ENCODE measurements at regions not wholly inside any gene's neighbourhood (a gene's known extent, or its start where the extent isn't known, plus 50 kb on each side); places are given as distances from the start of the nearest gene placed in this dataset.

- no peak overlapping the region for H3K27ac ChIP-seq (ENCODE audit: low read length)
- no peak overlapping the region for H2AFZ ChIP-seq (ENCODE audit: low read depth, low read length)
- H3K79me2 ChIP-seq (replicated peaks; ENCODE audit: insufficient read depth, low read length): no peaks in the 10 kb centered on the region
- H3K9me2 ChIP-seq (ENCODE audit: insufficient read depth, low read length): no peaks in the 10 kb centered on the region
- no peaks in the 10 kb centered on the region for H3K27me3 ChIP-seq (ENCODE audit: insufficient read depth, low read depth, low read length)
- no peak for TF ChIP-seq EP300 (conservative IDR thresholded peaks at IDR 0.05; ENCODE audit: poor library complexity, severe bottlenecking)
- no peak for TF ChIP-seq REST (IDR thresholded peaks at IDR 0.05; ENCODE audit: borderline replicate concordance)
- no peaks in the 10 kb centered on the region for H4K20me1 ChIP-seq (ENCODE audit: insufficient read depth)
- no peak overlapping the region for H3K4me3 ChIP-seq (ENCODE audit: low read length)
- no peak overlapping the region for H3K4me2 ChIP-seq (ENCODE audit: low read length)
- H3K9ac ChIP-seq (ENCODE audit: low read length): no peak overlapping the region
- H3K36me3 ChIP-seq (ENCODE audit: insufficient read depth, low read length): no peaks in the 10 kb centered on the region
- no peaks in the 10 kb centered on the region for H3F3A ChIP-seq (ENCODE audit: insufficient read depth, low read length, poor library complexity, severe bottlenecking)
- H3K9me3 ChIP-seq (ENCODE audit: low read length): no peaks in the 10 kb centered on the region
These were observed 73.0 kb upstream of the SHISAL1 start for GRCh38 chr22:44385781-44386180.

GRCh38 chr22:44385296-44385610, 72.5 kb upstream of the SHISAL1 start:
- Histone ChIP-seq H3K27me3 (ENCODE audit: insufficient read depth, low read depth, low read length) (no peaks in the 10 kb centered on the region), H3K36me3 (ENCODE audit: insufficient read depth, low read length) (no peaks in the 10 kb centered on the region), H3K9ac (ENCODE audit: low read length) (no peak overlapping the region), H3K27ac (ENCODE audit: low read length) (no peak overlapping the region), H3F3A (ENCODE audit: insufficient read depth, low read length, poor library complexity, severe bottlenecking) (no peaks in the 10 kb centered on the region), H2AFZ (ENCODE audit: low read depth, low read length) (no peak overlapping the region), H3K79me2 (replicated peaks; ENCODE audit: insufficient read depth, low read length) (no peaks in the 10 kb centered on the region), H3K9me3 (ENCODE audit: low read length) (no peaks in the 10 kb centered on the region), H4K20me1 (ENCODE audit: insufficient read depth) (no peaks in the 10 kb centered on the region), H3K9me2 (ENCODE audit: insufficient read depth, low read length) (no peaks in the 10 kb centered on the region), H3K4me3 (ENCODE audit: low read length) (no peak overlapping the region), H3K4me2 (ENCODE audit: low read length) (no peak overlapping the region)
- TF ChIP-seq POLR2AphosphoS5 (IDR thresholded peaks at IDR 0.05) (no peak), REST (IDR thresholded peaks at IDR 0.05; ENCODE audit: borderline replicate concordance) (no peak), EP300 (conservative IDR thresholded peaks at IDR 0.05; ENCODE audit: poor library complexity, severe bottlenecking) (no peak), MXI1 (conservative IDR thresholded peaks at IDR 0.05; ENCODE audit: poor library complexity, severe bottlenecking) (no peak), SMC3 (conservative IDR thresholded peaks at IDR 0.05; ENCODE audit: poor library complexity) (no peak), CTCF (IDR thresholded peaks at IDR 0.05; ENCODE audit: poor library complexity, severe bottlenecking) (no peak), EZH2 (IDR thresholded peaks at IDR 0.05; ENCODE audit: borderline replicate concordance, insufficient read depth, low read length, poor library complexity, severe bottlenecking) (no peak), TAF1 (IDR thresholded peaks at IDR 0.05; ENCODE audit: low read depth) (no peak), RAD21 (conservative IDR thresholded peaks at IDR 0.05) (no peak)
